Activated naive CD8-positive, alpha-beta T cell treated with anti-CD3 and anti-CD28 coated beads, Interleukin-2, amount 10 ng/mL, durations not matched to agents 7 days and 5 days (primary cell): ENCODE measurements at regions not wholly inside any gene's neighbourhood (a gene's known extent, or its start where the extent isn't known, plus 50 kb on each side); places are given as distances from the start of the nearest gene placed in this dataset.
A peak's percentile ranks its signal among the peaks of the same experiment; 100 is the strongest.

Experiments used
- ATAC-seq: fragments of 150-1000 bp; cut with Tn5 transposase; one replicate; pipeline ENCODE4 v1.10.0; 2021; ENCODE audit warnings: low read depth, moderate library complexity
- POLR2A ChIA-PET: fragments of 350-600 bp; sonication (Branson Sonifier 250); formaldehyde crosslinking; loops from one replicate; lab custom pipeline; 2021; ENCODE audit warnings: antibody characterized with exemption; lab: Charles Lee
- DNase-seq: peaks from one replicate; pipeline ENCODE4 v3.0.0; 2021
- H3K27ac Mint-ChIP-seq: one replicate; pipeline ENCODE4 v1.8.0; 2022; ENCODE audit warnings: mild to moderate bottlenecking, mixed read lengths
- H3K27me3 Mint-ChIP-seq: one replicate; pipeline ENCODE4 v1.8.0; 2022; ENCODE audit warnings: mild to moderate bottlenecking, moderate library complexity, mixed read lengths
- H3K36me3 Mint-ChIP-seq: one replicate; pipeline ENCODE4 v1.8.0; 2021; ENCODE audit warnings: mild to moderate bottlenecking, mixed read lengths
- H3K4me1 Mint-ChIP-seq: one replicate; pipeline ENCODE4 v1.8.0; 2021; ENCODE audit warnings: mixed read lengths
- H3K4me3 Mint-ChIP-seq: one replicate; pipeline ENCODE4 v1.8.0; 2022; ENCODE audit warnings: mild to moderate bottlenecking, moderate library complexity, mixed read lengths
- H3K9me3 Mint-ChIP-seq: one replicate; pipeline ENCODE4 v1.8.0; 2021; ENCODE audit warnings: mixed read lengths

DNA sequence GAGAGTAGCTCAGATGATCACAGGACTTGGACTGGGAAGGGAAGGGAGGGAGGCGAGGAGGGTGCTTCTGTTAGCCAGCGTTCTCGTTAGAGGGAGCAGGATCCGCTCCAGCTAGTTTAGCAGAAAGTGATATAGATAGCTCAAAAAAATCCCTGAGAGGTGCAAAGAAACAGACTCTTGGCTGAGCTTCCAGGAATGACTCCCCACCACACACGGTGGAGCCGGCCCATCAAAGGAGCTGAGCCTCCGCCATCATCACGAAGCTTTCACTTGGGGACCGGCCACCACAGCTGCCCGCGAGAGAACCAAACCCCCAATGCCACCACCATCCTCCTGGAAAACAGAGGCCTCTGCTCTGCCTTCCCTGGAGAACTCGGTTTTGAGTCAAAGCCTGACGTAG is 124.6 kb upstream of the BCL2L14 start:
- H3K27ac Mint-ChIP-seq, result no peak overlapping the region
- H3K36me3 Mint-ChIP-seq, result peaks cover 2% of the 10 kb centered on the region
- ATAC-seq (no peak), DNase-seq (no peak)
- H3K9me3 Mint-ChIP-seq, result no peaks in the 10 kb centered on the region
- peaks cover 29% of the 10 kb centered on the region for H3K27me3 Mint-ChIP-seq
- H3K4me1 Mint-ChIP-seq, result peaks cover 6% of the 10 kb centered on the region
- POLR2A ChIA-PET, result no interaction called here
- no peak overlapping the region for H3K4me3 Mint-ChIP-seq

DNA sequence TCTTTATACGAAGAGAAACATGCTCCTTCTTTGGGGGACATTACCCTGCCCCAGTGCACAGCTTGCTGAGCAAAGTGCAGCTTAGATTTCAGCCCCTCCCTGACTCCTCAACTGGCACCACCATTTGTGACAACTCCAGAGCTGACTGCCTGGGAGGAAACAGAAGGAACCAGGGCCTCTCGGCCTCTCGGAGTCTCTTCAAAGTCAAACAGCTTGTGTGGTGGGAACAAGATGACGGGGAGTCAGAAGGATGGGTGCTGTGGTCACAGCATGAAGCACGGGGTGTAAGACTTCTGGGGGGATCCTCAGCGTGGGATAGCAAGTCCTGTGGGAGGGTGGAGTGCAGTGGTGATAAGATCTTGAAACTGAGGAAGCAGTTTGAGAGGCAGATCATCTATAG is 123.5 kb upstream of the BCL2L14 start:
- ATAC-seq, result no peak
- Mint-ChIP-seq H3K36me3 (peaks cover 2% of the 10 kb centered on the region), H3K4me1 (peaks cover 4% of the 10 kb centered on the region), H3K27ac (no peak overlapping the region), H3K27me3 (peaks cover 33% of the 10 kb centered on the region), H3K9me3 (no peaks in the 10 kb centered on the region), H3K4me3 (no peak overlapping the region)
- no peak for DNase-seq
- POLR2A ChIA-PET, result interaction anchor here (0.6 kb wide), 1 partner anchor 57 kb away, joined by 4 read pairs; no protein-coding TSS in a partner anchor

DNA sequence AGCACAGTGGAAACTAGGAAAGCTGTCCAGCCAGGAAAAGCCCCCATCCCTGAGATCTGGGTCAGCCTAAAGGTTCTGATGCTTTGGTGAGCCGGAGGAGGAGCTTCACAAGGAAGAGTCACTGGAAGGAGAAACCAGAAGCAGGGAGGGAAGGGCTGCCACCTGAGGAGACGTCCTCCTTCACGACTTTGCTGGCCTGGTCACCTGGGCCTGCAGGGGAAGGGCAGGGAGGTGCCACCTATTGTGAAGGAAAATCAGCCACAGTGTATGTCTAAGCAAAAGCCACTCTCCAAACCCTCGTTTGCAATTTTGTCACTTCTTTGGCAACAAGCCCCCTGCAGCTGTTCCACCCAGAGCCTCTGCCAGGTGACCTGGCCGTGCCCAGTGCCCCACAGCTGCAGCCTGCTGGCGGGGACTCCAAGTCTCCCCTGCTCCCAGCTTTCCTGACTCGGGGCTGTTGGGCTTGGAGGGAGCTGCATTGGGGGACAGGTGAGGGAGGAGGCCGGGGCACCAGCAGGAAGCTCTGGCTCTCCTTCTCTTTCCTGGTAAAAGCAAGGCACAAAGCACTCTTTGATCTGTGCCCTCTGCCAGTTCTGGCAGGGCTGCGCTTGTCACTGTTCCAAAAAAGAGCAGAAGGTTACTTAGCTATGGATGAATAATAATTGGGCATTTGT is 120.9 kb upstream of the BCL2L14 start:
- Mint-ChIP-seq H3K4me1 (peaks cover 19% of the 10 kb centered on the region), H3K27ac (no peak overlapping the region), H3K9me3 (no peaks in the 10 kb centered on the region), H3K27me3 (peaks cover 24% of the 10 kb centered on the region), H3K4me3 (no peak overlapping the region), H3K36me3 (peaks cover 2% of the 10 kb centered on the region)
- POLR2A ChIA-PET, result no interaction called here
- no peak for DNase-seq
- no peak for ATAC-seq

DNA sequence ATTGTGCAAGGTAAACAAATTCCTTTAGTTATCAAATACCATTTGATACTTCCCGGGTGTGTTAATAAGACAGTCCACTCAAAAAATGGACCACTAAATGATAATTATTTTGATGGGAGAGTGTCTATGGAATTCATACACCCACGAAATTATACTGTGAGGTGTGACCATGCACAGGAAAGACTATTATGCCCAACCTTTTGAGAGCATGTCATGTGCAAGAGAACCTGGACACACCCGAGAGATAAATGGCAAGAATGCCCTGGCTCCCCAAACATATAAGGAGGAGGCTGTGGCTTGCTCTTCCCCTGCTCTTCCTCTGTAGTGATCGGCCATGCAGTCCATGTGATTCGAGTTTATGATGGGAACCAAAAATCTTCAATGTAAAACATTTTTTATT is 119.5 kb upstream of the BCL2L14 start:
- Mint-ChIP-seq H3K27ac (no peak overlapping the region), H3K36me3 (peaks cover 9% of the 10 kb centered on the region), H3K4me3 (no peak overlapping the region), H3K27me3 (peaks cover 24% of the 10 kb centered on the region), H3K4me1 (peaks cover 25% of the 10 kb centered on the region), H3K9me3 (no peaks in the 10 kb centered on the region)
- POLR2A ChIA-PET, result no interaction called here
- DNase-seq (no peak), ATAC-seq (no peak)

DNA sequence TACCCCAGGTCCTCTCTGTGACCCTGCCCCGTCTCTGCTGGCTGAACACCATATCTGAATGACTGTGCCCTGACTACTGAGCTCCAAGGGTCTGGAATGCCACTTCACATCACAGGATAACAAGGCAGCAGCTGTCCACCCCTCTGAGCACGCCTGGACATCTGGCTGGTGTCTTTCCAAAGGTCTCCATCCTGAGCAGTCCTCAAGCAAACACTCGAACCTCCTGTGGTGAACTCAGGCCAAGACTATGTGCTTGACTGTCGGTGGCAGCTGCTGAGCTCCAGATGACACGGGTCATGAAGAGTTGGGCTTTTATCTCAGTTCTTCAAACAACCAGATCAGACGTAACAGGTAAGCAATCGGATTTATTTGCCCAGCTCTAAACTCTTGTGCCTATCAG is 117.2 kb upstream of the BCL2L14 start:
- Mint-ChIP-seq H3K4me3 (no peak overlapping the region), H3K9me3 (no peaks in the 10 kb centered on the region), H3K4me1 (peaks cover 31% of the 10 kb centered on the region), H3K27ac (peak overlapping the region; percentile 83), H3K36me3 (peaks cover 10% of the 10 kb centered on the region), H3K27me3 (peaks cover 34% of the 10 kb centered on the region)
- POLR2A ChIA-PET, result interaction anchor here (0.6 kb wide), 2 partner anchors 98 to 304 kb away, joined by 3 to 4 read pairs; partner anchors contain the start of gene ETV6
- no peak for ATAC-seq
- DNase-seq, result no peak

DNA sequence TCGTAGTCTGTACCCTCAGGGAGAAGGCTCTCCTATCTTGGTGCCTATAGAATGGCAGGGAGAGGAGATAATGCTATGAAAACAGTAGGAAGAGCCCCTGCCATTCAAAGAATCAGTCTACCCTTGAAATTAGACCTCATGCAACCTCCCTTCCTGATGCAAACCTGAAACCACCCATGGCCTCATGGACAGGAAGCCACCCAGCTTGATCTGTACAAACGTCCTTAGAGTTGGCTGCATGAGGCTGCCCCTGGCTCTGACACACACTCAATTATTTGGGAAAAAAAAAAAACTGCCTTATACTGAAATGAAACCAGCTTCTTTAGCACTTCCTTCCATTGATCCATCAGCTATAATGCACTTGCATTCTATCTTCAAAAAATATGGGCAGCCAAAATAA is 116.6 kb upstream of the BCL2L14 start:
- POLR2A ChIA-PET, result interaction anchor here (1.2 kb wide), 1 partner anchor 10 kb away, joined by 3 read pairs; no protein-coding TSS in a partner anchor
- Mint-ChIP-seq H3K4me1 (peaks cover 37% of the 10 kb centered on the region), H3K4me3 (peak overlapping the region; percentile 56), H3K27ac (peak overlapping the region; percentile 83), H3K36me3 (peaks cover 10% of the 10 kb centered on the region), H3K9me3 (no peaks in the 10 kb centered on the region), H3K27me3 (peaks cover 32% of the 10 kb centered on the region)
- ATAC-seq, result peak; percentile 66
- no peak for DNase-seq

DNA sequence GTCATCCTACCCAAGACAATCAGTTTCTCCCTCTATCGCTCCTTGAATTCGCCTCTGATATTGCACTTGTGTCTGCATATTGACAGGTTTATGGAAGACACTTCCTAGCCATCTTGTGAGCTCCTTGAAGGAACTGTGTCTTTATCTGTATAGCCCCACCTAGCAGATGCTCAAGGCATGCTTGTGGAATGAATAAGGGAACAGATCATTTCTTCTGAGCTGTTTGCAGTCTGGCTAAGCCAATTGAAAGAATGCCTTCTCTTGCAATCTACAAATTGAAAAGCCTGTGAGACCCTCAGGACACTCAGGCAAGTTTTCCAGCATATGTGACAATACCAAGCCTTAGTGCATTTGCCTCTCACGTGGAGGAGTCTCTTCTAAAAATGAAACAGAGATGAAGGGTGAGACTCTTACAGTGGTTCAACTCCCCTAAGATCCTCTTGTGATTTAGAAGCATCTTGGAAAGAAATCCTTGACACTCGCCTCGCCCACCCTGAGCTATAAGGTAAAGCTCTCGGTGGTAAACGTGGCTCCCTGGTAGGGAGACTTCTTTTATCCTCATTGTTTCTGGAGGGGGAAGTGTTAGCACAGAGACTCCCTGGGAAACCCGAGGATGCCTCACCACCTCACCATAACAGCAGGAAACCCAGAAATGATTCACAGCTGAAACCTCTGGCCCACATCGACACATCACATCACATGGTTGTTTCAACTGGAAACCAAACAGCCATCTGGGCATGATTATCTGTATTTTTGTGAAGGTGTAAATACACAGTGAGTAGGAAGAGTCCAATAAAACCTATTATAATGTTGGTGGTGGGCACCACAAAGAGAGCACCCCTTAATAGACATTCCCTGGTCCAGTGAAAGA is 112.3 kb upstream of the BCL2L14 start:
- Mint-ChIP-seq H3K4me1 (peaks cover 38% of the 10 kb centered on the region), H3K9me3 (peaks cover 1% of the 10 kb centered on the region), H3K27ac (peak overlapping the region; percentile 71), H3K27me3 (peaks cover 18% of the 10 kb centered on the region), H3K36me3 (peaks cover 8% of the 10 kb centered on the region), H3K4me3 (peak overlapping the region; percentile 57)
- POLR2A ChIA-PET, result interaction anchor here (0.6 kb wide), 1 partner anchor 1640 kb away, joined by 3 read pairs; no protein-coding TSS in a partner anchor
- DNase-seq (peak; percentile 42), ATAC-seq (peak; percentile 77)

DNA sequence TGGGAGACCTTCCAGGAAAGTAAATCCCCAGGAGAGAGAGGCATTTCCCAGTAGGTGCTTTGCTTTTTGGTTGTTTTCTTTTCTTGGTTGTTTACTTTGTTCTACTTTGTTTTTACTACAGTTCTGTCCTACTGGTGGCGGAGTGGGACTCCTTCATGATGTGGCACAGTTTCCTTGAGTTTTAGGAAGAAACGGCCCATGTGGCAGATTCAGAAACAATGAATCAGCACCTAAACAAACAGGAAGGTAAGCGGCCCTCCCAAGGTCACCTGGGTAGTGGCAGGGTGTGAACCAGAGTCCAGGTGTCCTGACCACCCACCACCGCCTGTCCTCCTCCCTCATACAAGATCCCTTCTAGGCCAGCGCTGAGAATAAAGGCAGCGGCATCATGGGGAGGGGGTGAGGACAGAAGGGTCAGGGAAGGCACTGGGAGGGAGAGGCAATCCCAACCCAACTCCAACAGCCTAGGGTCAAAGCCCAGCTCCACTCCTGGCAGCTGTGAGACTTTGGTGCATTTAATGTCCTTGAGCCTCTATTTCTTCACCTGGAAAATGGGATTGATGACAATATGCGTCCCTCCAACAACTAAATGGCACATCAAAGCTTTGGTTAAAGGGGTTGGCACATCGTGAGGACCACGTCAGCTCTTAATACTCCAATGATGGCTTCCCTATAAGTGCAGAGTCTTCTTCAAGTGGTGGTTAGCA is 111.5 kb upstream of the BCL2L14 start:
- ATAC-seq, result no peak
- Mint-ChIP-seq H3K4me3 (peak overlapping the region; percentile 57), H3K27ac (peak overlapping the region; percentile 71), H3K4me1 (peaks cover 30% of the 10 kb centered on the region), H3K9me3 (peaks cover 1% of the 10 kb centered on the region), H3K27me3 (peaks cover 18% of the 10 kb centered on the region), H3K36me3 (peaks cover 8% of the 10 kb centered on the region)
- POLR2A ChIA-PET, result interaction anchor here (0.6 kb wide), 1 partner anchor 1640 kb away, joined by 3 read pairs; no protein-coding TSS in a partner anchor
- DNase-seq, result no peak

DNA sequence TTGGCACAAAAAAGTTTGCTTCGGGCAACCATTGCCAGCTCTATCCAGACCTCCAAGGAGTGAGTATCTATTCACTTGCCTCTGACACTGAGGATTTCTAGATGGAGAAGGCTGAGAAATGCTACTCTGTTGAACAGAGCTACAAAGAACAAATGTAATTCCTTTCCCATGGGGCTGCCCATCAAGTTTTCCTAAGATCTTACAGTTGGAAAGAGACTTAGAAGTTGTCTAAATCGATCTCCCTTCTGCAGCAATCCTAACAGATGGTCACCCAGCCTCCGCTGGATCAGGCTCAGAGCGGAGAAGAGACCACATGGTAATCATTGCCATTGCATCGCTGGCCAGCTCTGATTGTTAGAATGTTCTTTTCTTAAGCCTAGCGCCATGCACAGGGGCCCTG is 110.1 kb upstream of the BCL2L14 start:
- Mint-ChIP-seq H3K36me3 (peaks cover 5% of the 10 kb centered on the region), H3K4me1 (peaks cover 19% of the 10 kb centered on the region), H3K9me3 (peaks cover 1% of the 10 kb centered on the region), H3K27me3 (peaks cover 17% of the 10 kb centered on the region), H3K27ac (no peak overlapping the region), H3K4me3 (no peak overlapping the region)
- ATAC-seq (no peak), DNase-seq (no peak)
- POLR2A ChIA-PET, result interaction anchor here (0.8 kb wide), 1 partner anchor 42 kb away, joined by 3 read pairs; no protein-coding TSS in a partner anchor

DNA sequence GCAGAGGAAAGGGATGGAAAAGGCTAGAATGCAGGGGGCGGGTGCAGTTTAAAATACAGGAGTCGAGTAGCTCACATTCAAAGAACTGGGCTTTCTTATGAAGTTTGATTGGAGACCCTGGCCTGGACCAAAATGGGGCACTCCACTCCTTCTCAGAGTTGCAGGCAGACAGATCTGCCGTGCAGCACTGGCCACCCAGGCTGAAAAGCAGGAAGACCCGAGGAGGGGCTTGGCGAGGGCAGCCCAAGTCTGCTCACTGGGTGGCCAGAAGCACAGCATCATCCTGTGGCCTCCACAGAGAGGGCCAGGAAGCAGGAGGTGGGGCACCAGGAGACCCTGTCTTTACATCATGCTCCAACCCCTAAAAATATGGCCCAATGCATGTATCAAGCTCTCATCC is 109.1 kb upstream of the BCL2L14 start:
- Mint-ChIP-seq H3K27ac (no peak overlapping the region), H3K36me3 (no peaks in the 10 kb centered on the region), H3K27me3 (peaks cover 9% of the 10 kb centered on the region), H3K4me1 (peaks cover 16% of the 10 kb centered on the region), H3K4me3 (no peak overlapping the region), H3K9me3 (peaks cover 2% of the 10 kb centered on the region)
- DNase-seq (no peak), ATAC-seq (no peak)
- POLR2A ChIA-PET, result interaction anchor here (0.6 kb wide), 1 partner anchor 323 kb away, joined by 3 read pairs; no protein-coding TSS in a partner anchor

DNA sequence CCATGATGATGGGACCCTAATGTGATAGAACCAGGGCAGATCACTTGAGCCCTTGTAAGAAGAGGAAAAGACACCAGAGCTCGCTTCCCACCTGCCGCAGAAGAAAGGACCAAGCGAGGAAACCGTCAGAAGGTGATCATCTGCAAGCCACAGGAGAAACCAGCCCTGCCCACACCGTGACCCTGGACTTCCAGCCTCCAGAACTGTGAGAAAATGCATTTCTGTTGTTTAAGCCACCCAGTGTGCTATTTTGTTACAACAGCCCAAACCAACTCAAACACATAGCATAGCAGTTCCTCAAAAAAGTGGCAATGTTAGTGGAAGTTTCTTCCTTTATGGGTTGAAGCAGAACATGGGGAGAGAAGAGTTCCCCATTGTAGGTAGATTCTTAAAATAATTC is 107.9 kb upstream of the BCL2L14 start:
- DNase-seq, result no peak
- Mint-ChIP-seq H3K9me3 (peaks cover 2% of the 10 kb centered on the region), H3K27ac (no peak overlapping the region), H3K27me3 (peaks cover 6% of the 10 kb centered on the region), H3K4me3 (no peak overlapping the region), H3K4me1 (peaks cover 21% of the 10 kb centered on the region), H3K36me3 (no peaks in the 10 kb centered on the region)
- no peak for ATAC-seq
- POLR2A ChIA-PET, result no interaction called here

DNA sequence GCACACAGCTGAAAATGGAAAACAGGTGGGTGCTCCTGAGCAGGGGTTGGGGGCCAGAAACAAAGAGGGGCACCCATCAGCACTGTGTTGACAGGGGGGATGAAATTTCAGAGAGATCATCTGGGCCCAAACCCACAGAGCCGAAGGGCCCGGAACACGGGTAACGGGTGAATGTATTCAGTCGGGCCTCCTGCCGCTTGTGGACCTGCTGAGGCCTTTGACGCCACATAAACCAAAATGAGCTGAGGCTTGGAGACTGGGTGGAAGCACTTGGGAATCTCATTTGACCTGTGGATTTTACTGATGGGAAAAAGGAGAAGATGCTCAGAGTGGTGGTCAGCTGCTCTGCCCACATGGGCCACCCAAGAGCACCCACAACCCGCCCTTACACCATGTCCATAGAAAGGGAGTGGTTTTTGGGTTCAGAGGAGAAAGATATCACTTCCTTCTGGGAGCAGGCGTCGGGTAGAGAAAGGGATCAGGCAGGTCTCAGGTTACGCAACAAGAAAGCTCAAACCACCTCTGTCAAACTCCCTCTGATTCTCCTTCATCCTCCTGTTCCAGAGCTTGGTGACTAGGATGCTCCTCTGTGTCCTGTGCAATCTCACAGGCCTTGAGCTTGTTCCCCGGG is 106.8 kb upstream of the BCL2L14 start:
- ATAC-seq (no peak), DNase-seq (no peak)
- Mint-ChIP-seq H3K27ac (no peak overlapping the region), H3K4me3 (no peak overlapping the region), H3K4me1 (peaks cover 10% of the 10 kb centered on the region), H3K36me3 (no peaks in the 10 kb centered on the region), H3K9me3 (peaks cover 2% of the 10 kb centered on the region), H3K27me3 (peaks cover 6% of the 10 kb centered on the region)
- POLR2A ChIA-PET, result interaction anchor here (1.3 kb wide), 1 partner anchor 10 kb away, joined by 3 read pairs; no protein-coding TSS in a partner anchor
